Adrenal gland (tissue), 9 donors: ENCODE measurements at regions not wholly inside any gene's neighbourhood (a gene's known extent, or its start where the extent isn't known, plus 50 kb on each side); places are given as distances from the start of the nearest gene placed in this dataset.

Experiments used
- DNase-seq, 7 donors: peaks; one replicate each; pipeline ENCODE4 v3.0.0-alpha.2; 2019 to 2020
- H3K27ac ChIP-seq, 5 donors: fragments of 200-600 bp; sonication (generic) in 4 of 5; 1 replicate in 3 of 5; 2 replicates in 2 of 5; pipeline versions ENCODE4 v1.5.1 to v1.8.0; 2016 to 2020; ENCODE audit warnings: mild to moderate bottlenecking in 1 of 5
- H3K27me3 ChIP-seq: fragments of 200-600 bp; 2 replicates; pipeline ENCODE4 v1.8.0; 2021
- H3K36me3 ChIP-seq, 2 donors: fragments of 200-600 bp; replicated peaks in 1 of 2; 1 replicate in 1 of 2; 2 replicates in 1 of 2; pipeline versions ENCODE4 v1.5.1 to v1.8.0; 2018 to 2022
- H3K4me1 ChIP-seq, 2 donors: fragments of 200-600 bp; replicated peaks in 1 of 2; 1 replicate in 1 of 2; 2 replicates in 1 of 2; pipeline versions ENCODE4 v1.5.1 to v1.8.0; 2018 to 2021
- H3K4me3 ChIP-seq, 4 donors: fragments of 200-600 bp; sonication (generic) in 3 of 4; one replicate each; pipeline ENCODE4 v1.5.1; 2016 to 2018
- H3K9me3 ChIP-seq, 3 donors: fragments of 200-600 bp; sonication (generic) in 1 of 3; replicated peaks in 1 of 3; 1 replicate in 2 of 3; 2 replicates in 1 of 3; pipeline versions ENCODE4 v1.5.1 to v1.8.0; 2016 to 2021
- POLR2A ChIP-seq, 2 donors: fragments of 450-650 bp; IDR thresholded peaks; one replicate each; pipeline ENCODE4 v1.6.1; 2017; ENCODE audit warnings: antibody characterized with exemption in 2 of 2, mild to moderate bottlenecking in 2 of 2, moderate library complexity in 1 of 2
- WGBS, 4 donors: extraction: QIAGEN DNeasy Blood & Tissue Kit in 2 of 4; methylation state at CpG; one replicate each; pipeline versions ENCODE4 v1.1.5 to v1.1.7; 2013 to 2017; 5-methylcytosine and 5-hydroxymethylcytosine counted together
- intact Hi-C, 2 donors: fragments of 100-400 bp; cut with DNase I; formaldehyde crosslinking; loops; one replicate each; pipeline versions ENCODE4 v1.14.1 to v1.15.0; 2022 to 2023
- TF ChIP-seq, protein P1 (sequence below), 6 experiments: fragments of 450-650 bp in 4 of 6; fragments of 200-600 bp in 2 of 6; sonication (generic) in 1 of 6; IDR thresholded peaks; 1 replicate in 5 of 6; 2 replicates in 1 of 6; pipeline versions ENCODE4 v1.5.1 to v1.8.0; 2016 to 2021; ENCODE audit warnings: antibody characterized with exemption in 6 of 6, mild to moderate bottlenecking in 2 of 6, moderate library complexity in 1 of 6
- donor health status: healthy with polysubstance abuse.
- donor health status: Bipolar disorder and iron deficiency.
- donor health status: DM: yes; HTN: yes; CAD: no.
- donor health status: DM: no; HTN: no; CAD: no.
- donor health status: DM: no; HTN: no; CAD: no.

DNA sequence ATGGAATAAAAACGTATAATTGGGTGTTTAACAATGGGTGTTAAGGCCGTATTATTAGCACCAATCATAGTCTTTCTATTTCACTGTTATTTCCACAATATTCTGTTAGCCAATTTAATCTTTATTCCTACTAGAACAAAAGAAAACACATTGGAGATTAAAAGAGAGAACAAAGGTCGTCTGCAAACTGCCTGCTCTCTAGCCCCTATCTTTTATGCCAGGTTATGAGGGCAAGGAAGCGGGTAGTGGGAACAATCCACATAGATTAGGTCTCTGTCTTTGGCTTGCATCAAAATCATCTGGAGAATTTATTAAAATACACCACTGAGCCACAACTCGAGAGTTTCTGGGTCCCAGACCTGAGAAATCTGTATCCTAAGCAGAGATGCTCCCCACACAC, 69.4 kb upstream of the DSC1 start:
- no peaks in the 10 kb centered on the region for H3K27me3 ChIP-seq
- H3K27ac ChIP-seq, result no peak overlapping the region
- TF ChIP-seq, protein P1, sequence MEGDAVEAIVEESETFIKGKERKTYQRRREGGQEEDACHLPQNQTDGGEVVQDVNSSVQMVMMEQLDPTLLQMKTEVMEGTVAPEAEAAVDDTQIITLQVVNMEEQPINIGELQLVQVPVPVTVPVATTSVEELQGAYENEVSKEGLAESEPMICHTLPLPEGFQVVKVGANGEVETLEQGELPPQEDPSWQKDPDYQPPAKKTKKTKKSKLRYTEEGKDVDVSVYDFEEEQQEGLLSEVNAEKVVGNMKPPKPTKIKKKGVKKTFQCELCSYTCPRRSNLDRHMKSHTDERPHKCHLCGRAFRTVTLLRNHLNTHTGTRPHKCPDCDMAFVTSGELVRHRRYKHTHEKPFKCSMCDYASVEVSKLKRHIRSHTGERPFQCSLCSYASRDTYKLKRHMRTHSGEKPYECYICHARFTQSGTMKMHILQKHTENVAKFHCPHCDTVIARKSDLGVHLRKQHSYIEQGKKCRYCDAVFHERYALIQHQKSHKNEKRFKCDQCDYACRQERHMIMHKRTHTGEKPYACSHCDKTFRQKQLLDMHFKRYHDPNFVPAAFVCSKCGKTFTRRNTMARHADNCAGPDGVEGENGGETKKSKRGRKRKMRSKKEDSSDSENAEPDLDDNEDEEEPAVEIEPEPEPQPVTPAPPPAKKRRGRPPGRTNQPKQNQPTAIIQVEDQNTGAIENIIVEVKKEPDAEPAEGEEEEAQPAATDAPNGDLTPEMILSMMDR (IDR thresholded peaks at IDR 0.05), result no peak
- no peak for TF ChIP-seq POLR2A (IDR thresholded peaks at IDR 0.05)
- H3K36me3 ChIP-seq, result no peaks in the 10 kb centered on the region
- no peaks in the 10 kb centered on the region for H3K9me3 ChIP-seq
- intact Hi-C loops, result no loop called here
- H3K4me1 ChIP-seq, result no peaks in the 10 kb centered on the region
- 52 to 68% (median 58%) methylated on average over 5 of the region's 5 CpGs for WGBS, 4 donors
- no peak for DNase-seq
- no peak overlapping the region for H3K4me3 ChIP-seq

DNA sequence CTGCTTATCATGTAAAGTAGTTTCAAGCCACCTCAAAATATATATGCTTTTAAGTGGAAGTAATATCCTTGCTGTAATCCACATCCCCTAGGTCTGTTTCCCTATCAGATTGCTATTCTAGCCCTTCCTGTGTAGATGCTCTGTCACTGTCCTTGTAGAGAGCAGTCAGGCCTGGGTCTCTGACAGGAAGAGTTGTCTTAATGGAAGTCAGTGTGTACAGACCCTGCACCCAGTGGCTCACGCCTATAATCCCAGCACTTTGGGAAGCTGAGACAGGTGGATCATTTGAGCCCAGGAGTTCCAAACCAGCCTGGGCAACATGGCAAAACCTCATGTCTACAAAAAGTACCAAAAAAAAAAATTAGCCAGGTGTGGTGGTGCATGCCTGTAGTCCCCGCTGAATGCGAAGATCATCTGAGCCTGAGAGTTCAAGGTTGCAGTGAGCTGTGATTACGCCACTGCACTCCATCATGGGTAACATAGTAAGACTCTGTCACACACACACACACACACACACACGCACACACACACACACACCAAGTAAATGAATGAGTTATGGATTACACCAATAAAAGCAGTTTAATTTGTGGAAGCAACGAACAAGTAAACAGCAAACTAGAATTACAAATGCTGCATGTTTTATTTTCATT, 70.2 kb upstream of the DSC1 start:
- Histone ChIP-seq H3K27ac (no peak overlapping the region), H3K4me1 (no peaks in the 10 kb centered on the region), H3K9me3 (no peaks in the 10 kb centered on the region), H3K36me3 (no peaks in the 10 kb centered on the region), H3K27me3 (no peaks in the 10 kb centered on the region), H3K4me3 (no peak overlapping the region)
- WGBS, 4 donors, result 65 to 85% (median 70%) methylated on average over 6 of the region's 6 CpGs
- intact Hi-C loops, result no loop called here
- TF ChIP-seq POLR2A (IDR thresholded peaks at IDR 0.05), result no peak
- TF ChIP-seq, protein P1 (IDR thresholded peaks at IDR 0.05), result no peak
- no peak for DNase-seq

DNA sequence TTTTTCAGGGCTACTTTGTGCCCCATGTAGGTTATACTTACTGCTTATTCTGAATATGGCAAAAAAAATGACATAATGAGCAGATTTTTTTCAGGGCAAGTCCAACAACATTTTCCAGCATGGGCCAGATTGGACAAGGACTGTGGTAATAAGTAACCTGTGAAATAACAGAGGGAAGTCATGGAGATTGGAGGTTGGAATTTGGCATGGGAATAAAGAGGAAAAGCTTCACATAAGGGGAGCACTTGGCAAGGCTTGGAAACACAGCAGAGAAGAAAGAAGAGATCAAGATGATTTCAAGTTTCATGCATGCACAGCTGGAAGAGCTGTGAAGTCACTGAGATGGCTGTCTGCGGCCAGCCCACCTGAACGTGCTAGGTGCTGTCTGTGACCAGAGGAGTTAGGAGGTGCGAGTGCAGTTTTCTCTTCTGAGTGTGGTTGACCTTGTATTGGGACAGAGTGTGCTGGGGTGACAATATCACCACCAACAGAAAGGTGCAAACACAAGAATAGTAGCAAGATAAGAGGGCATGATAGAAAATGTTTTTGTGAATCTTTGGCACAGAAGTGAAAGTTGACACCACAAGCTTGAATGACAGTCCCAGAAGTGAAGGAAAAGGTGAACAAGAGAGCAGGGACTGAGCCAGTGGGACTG, 71.1 kb upstream of the DSC1 start:
- TF ChIP-seq POLR2A (IDR thresholded peaks at IDR 0.05), result no peak
- TF ChIP-seq, protein P1 (IDR thresholded peaks at IDR 0.05), result no peak
- Histone ChIP-seq H3K9me3 (no peaks in the 10 kb centered on the region), H3K27ac (no peak overlapping the region)

DNA sequence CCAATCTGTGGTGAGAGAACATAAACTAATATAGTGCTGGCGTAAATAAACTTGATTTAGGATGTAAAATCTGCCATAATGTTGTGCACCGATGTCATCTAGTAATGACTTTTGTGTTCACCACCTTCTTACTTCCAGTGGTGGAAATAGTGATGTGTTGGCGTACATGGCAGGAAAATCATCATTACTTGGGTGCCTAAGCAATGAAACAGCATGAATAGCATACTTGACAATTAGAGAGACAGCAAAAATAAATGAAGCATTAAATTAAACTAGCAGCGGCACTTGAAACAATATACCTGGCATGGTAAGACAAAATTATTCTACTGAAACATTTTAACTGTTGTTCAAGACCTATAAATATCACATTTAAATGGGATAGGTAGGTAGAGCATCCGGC, 73.2 kb upstream of the DSC1 start:
- DNase-seq, result no peak
- 73 to 80% (median 79%) methylated on average over 5 of the region's 5 CpGs for WGBS, 4 donors
- H3K36me3 ChIP-seq, result no peaks in the 10 kb centered on the region
- H3K4me1 ChIP-seq, result no peaks in the 10 kb centered on the region
- intact Hi-C loops, result no loop called here
- H3K27ac ChIP-seq, result no peak overlapping the region
- H3K4me3 ChIP-seq, result no peak overlapping the region
- no peaks in the 10 kb centered on the region for H3K9me3 ChIP-seq
- H3K27me3 ChIP-seq, result no peaks in the 10 kb centered on the region
- TF ChIP-seq, protein P1 (IDR thresholded peaks at IDR 0.05), result no peak
- TF ChIP-seq POLR2A (IDR thresholded peaks at IDR 0.05), result no peak

More for the DNA sequence above, 71.1 kb upstream of the DSC1 start:
- Histone ChIP-seq H3K27me3 (no peaks in the 10 kb centered on the region), H3K36me3 (no peaks in the 10 kb centered on the region), H3K4me1 (no peaks in the 10 kb centered on the region), H3K4me3 (no peak overlapping the region)
- DNase-seq, result no peak
- intact Hi-C loops, result no loop called here
- WGBS, 4 donors, result 36 to 64% (median 47%) methylated on average over 3 of the region's 3 CpGs
